Gastroesophageal sphincter (tissue), 3 donors: ENCODE measurements at regions not wholly inside any gene's neighbourhood (a gene's known extent, or its start where the extent isn't known, plus 50 kb on each side); places are given as distances from the start of the nearest gene placed in this dataset.

ENCODE experiments used
- EP300 ChIP-seq: sonication (generic); formaldehyde crosslinking; IDR thresholded peaks from one replicate; pipeline ENCODE4 v1.6.1; 2017; ENCODE audit warnings: antibody characterized with exemption, mild to moderate bottlenecking
- POLR2A ChIP-seq, 2 donors: fragments of 450-650 bp; IDR thresholded peaks; one replicate each; pipeline ENCODE4 v1.6.1; 2017; ENCODE audit warnings: antibody characterized with exemption in 2 of 2, mild to moderate bottlenecking in 2 of 2, moderate library complexity in 1 of 2
- TF ChIP-seq, protein P1 (sequence below), 4 experiments: fragments of 200-600 bp in 2 of 4; fragments of 450-650 bp in 2 of 4; sonication (generic) in 1 of 4; IDR thresholded peaks; one replicate each; pipeline ENCODE4 v1.5.1; 2017 to 2019; ENCODE audit warnings: antibody characterized with exemption in 4 of 4, mild to moderate bottlenecking in 2 of 4, moderate library complexity in 2 of 4

DNA sequence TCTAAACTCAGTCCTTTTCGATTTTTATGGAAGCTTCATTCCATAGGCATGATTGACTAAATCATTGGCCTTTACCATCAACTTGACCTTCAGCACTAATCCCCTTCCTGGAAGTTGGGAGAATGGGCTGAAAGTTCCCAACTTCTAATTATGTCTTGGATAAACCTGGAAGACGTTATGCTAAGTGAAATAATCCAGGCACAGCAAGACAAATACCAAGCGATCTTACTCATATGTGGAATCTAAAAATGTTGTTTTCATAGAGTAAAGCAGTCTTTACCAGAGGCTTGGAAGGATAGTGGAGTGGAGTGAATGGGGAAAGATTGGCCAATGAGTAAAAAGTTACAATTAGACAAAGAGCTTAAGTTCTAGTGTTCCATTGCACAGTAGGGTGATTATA is 1453.2 kb downstream of the PLA2G4A start:
- TF ChIP-seq EP300 (no peak), POLR2A (IDR thresholded peaks at IDR 0.05) (no peak)
- TF ChIP-seq, protein P1, sequence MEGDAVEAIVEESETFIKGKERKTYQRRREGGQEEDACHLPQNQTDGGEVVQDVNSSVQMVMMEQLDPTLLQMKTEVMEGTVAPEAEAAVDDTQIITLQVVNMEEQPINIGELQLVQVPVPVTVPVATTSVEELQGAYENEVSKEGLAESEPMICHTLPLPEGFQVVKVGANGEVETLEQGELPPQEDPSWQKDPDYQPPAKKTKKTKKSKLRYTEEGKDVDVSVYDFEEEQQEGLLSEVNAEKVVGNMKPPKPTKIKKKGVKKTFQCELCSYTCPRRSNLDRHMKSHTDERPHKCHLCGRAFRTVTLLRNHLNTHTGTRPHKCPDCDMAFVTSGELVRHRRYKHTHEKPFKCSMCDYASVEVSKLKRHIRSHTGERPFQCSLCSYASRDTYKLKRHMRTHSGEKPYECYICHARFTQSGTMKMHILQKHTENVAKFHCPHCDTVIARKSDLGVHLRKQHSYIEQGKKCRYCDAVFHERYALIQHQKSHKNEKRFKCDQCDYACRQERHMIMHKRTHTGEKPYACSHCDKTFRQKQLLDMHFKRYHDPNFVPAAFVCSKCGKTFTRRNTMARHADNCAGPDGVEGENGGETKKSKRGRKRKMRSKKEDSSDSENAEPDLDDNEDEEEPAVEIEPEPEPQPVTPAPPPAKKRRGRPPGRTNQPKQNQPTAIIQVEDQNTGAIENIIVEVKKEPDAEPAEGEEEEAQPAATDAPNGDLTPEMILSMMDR (IDR thresholded peaks at IDR 0.05) = no peak
